ENCODE measurements at regions not wholly inside any gene's neighbourhood (a gene's known extent, or its start where the extent isn't known, plus 50 kb on each side); places are given as distances from the start of the nearest gene placed in this dataset.

GRCh38 chr9:90010793-90011192 lies 406.0 kb downstream of the GADD45G start:
- no peak for DNase-seq

DNA sequence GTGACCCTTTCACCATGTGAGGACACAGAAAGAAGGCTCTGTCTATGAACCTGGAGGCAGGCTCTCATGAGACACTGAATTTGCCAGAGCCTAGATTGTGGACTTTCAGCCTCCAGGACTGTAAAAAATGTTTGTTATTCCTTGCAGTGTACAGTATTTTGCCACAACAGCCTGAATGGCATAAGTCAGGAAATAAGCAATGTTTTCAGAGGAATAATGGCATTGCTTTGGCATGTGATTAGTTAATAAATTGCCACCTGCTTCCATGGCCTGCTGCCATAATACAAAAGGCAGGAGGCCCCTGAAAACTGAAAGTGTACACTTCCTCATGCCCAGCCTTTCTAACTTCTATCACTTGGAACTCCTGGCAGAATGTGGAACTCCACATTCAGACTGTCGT lies 408.1 kb downstream of the GADD45G start:
- DNase-seq: no peak

DNA sequence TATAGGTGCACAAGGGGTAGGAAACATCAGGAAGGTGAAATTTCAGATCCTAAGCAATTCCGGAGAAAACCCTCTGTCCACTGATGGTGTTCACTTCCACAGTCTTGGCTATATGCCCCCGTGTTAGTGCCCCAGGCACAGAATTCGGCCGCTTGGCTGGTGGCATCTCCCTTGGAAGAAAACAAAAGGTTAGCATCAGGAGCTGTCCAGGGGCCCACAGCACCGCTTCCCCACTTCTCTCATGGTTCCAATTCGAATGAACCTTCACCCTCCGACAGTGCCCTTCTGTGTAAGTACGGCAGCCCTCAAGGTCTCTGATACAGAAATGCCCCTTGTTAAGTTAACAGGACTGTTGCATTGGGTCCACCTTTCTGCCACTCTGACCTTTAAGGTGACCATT lies 409.0 kb downstream of the GADD45G start:
- no peak for DNase-seq

DNA sequence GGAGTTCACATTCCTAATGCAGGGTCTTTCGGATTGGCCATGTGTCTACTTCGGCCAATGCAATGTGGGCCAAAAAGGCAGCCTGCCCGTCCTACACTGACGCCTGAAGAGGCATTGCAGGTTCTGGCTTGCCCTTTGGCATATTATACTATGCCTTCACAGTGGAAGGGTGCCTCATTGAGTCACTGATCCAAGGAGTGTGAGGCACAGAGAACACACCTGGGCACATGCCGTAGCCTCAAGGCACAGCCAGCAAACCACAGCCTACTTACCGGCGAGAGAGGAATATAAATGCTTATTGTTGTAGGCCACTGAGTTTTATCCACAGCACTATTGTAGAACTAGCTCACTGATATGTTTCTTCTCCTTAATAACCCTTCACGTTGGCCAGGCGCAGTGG lies 409.6 kb downstream of the GADD45G start:
- DNase-seq: no peak

DNA sequence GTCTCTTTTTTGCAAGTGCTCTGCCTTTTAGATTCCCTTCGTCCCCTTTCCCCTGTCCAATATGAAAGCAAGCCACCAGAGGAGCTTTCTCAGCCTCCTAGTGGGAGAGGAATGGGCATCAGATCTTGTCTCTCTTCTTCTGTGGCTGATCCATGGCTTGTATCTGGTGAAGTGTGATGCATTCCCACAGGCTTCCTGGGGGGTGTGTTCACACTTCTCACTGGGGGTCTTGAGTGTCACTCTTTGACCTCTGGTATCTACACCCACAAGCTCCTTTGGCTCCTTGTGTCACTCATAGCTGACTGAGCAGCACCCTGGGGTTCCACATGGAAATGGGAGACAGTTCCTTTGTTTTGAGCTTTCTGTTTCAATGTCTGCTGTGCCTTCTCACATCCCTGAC lies 411.5 kb downstream of the GADD45G start:
- no peak for DNase-seq

DNA sequence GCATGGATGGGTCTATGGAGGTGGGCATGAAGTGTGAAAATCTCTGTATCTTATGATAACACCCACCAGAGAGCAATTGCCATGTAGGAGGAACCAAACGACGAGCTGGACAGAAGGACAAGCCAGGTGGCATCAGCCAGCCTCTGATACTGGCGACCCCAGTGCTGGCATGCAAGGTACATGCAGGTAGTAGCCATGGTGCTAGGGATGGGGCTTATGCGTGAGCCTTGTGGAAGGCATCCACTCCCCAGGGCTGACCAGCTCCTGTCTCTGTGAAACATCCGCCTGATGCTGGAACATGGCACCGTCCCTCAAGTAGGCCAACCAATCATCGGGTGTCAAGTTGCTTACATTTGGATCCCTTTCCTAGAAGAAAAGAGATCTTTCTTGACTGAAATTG lies 412.9 kb downstream of the GADD45G start:
- no peak for DNase-seq

DNA sequence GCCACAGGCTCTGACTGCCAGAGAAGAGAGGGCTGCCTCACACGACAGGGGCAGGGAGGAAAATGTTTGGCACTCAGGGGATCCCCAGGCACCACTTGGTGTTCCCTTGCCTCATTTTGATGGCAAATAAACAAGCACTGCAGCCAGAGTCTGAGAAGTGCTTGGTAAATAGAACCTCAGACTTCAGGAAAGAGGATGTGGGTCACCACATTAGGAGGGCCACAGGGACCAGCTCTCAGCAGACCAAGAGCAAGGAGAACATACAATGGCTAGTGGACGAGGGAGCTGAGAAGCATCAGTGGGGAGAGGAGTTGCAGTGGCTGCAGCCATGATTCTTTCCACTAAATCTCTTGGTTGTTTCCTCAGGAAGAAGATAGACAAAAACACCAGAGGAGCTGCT lies 413.9 kb downstream of the GADD45G start:
- DNase-seq: no peak

DNA sequence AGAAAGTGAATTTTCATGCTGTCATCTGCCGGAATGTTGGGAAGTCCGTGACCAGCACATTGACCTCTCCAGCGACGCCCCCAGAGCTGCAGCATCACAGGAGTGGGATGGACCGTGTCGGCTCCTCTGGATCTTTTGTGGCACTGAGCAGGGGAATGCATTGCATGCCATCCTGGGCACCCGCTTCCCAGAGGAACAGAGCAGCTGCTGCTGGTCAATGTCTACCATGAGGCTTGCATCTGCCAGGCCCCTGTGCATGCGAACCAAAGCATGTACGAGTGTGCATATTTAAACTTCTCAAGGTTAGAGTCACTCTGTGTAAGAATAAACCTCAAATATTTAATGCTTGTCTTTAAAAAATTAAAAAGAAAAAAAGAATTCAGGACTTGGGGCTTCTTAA lies 414.8 kb downstream of the GADD45G start:
- no peak for DNase-seq

GRCh38 chr9:90020276-90020871 lies 415.6 kb downstream of the GADD45G start:
- no peak for DNase-seq

GRCh38 chr9:90021216-90021906 lies 416.5 kb downstream of the GADD45G start:
- no peak for DNase-seq

DNA sequence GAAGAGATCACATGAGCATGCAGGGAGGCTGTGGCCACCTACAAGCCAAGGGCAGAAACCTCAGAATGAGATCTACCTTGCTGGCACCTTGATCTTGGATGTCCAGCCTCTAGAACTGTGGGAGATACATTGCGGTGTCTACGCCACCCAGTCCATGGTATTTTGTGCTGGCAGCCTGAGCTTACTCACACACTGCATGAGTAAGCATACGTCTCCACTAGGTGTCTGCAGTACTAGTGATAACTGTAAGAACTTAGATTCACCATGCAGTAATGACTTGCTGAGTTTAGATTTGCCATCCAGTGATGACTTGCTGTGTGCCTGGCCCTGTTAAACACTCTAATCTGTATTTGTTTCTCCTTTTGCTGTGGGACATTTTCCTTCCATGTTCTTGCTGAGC lies 417.7 kb downstream of the GADD45G start:
- no peak for DNase-seq

DNA sequence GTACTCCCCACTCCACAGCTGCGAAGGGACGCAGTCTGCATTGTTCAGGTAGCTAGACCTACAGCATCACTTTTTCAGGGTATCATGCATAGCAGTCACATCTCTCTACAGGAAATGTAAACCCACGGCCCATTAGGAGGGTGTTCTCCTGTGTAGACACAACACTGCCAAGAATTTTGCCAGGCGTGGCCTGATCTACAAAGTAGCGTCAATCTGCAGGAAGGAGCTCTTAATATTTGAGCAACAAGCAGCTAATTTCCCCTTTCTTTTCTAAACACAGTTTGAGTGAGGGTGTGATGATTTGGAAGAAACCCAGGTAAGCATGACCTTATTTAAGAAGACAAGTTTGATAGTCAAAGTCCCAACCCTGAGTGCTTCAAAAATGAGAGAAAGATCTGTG lies 419.0 kb downstream of the GADD45G start:
- DNase-seq: no peak

GRCh38 chr9:90024409-90024808 lies 419.6 kb downstream of the GADD45G start:
- no peak for DNase-seq

DNA sequence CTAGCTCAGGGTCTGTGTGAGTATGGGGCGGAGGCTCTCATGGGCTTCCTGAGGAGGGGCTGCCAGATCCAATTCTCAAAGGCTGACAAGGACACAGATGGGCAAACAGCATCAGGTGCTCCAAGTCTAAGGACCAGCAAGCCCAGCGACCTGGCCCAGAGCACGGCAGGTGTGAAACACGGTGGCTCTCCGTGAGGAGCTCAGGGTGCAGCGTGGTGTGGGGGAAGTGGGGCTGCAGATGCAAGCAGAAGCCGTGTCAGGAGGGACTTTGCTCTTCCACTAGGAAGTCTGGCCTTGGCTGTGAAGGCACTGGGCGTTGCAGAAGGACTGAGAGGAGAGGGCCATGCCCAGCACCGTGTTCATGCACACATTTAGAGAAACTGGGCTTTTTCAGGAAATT lies 420.0 kb downstream of the GADD45G start:
- no peak for DNase-seq

DNA sequence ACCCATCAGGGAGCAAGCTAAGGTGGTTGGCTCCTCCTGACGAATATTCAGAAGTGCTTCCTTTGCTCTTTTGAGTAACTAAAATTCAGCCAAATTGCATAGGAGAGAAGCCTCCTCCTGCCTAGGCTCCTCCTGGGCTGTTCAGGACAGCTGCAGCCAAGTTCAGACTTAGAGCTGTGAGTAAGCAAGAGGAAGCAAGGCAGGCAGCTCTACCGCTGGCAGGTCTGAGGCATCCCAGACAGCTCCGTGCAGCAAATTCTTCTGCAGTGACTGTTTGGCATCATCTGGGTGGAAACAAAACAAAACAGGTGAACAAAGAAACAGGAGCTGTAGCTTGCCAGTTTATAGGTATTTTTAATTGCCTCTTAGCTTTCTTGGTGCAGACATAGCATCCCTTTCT lies 421.0 kb downstream of the GADD45G start:
- DNase-seq: no peak

GRCh38 chr9:90027296-90027790 lies 422.5 kb downstream of the GADD45G start:
- DNase-seq: no peak

DNA sequence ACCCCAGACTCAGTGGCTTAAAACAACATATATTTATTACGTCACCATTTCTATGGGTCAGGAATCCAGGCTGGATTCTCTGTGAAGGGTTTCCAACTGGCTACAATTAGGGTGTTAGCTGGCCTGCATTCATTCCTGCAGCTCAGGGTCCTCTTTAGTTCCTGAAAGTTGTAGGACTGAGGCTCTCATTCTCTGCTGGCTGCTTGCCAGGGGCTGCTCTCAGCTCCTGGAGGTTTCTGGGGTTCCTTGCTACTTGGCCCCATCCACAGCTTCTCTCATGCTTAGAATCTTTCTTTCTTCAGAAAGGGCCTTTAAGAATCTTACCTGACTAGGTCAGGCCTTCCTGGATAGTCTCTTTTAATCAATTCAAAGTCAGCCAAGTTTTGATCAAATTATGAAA lies 424.6 kb downstream of the GADD45G start:
- no peak for DNase-seq

DNA sequence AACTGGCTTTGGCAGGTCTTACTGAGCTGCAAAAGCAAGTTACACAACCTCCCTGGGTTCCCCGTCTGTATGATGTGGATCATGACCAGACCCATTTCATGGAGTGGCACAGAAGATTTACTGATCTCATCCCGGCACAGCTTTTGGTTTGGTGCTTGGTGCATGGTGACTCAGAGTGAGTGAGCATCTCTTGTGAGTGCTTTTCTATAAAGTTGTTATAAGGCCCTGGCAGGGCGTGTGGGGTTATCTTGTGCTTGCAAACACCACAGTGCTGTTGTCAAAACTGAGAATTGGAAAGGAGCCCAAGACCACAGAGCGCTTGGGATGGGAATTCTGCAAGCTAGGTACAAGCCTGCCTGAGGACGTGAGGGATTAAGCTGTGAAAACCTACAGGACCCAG lies 425.2 kb downstream of the GADD45G start:
- DNase-seq: no peak

- no peak for DNase-seq
These were observed 427.6 kb downstream of the GADD45G start for GRCh38 chr9:90032296-90033027.

DNA sequence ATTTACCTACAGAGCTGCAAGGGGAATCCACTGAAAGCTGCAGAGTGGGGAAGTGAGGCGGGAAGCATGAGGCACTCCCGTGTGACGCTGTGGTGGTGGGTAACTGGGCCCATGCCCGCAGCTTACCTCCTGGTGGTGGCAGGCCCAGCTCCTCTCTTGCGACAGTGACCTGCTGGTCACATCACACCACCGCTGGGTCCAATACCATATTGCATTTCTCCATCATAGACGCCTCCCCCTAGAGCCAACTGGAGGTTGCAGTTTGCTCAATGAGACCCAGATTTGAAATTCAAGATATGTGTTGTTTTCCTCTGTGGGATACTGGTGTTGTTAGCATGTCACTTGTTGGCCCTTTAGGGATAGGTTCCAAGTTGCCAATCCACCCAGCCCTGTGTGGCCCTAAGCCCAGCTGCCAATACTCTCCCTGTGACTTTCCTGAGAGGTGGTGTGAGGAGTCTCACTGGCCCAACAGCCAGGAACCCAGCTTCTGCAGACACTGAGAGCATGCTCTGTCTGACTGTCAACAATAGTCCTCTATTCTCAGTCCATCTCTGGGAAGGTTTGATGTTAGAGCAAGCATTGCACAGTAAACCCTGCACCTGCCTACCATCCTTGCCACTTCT lies 428.3 kb downstream of the GADD45G start:
- no peak for DNase-seq

DNA sequence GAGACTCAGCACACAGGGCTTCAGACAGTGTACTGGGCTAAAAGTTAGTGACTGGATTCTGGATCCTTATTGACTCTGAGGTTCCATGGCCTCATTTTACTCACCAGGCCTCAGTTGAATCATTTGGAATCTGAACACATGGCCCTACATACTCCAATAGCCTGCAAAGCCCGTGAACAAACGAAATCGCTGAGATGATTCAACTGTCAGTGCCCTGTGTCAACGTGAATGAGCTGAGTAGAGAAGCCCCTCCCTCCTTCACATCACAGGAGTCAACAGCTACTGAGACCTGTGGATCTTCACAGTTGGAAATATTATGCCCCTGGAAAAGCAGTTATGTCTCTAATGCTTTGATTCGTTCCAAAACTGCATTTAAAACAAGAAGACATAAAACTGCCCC lies 429.3 kb downstream of the GADD45G start:
- DNase-seq: peak; percentile 11

GRCh38 chr9:90035471-90035870 lies 430.7 kb downstream of the GADD45G start:
- DNase-seq: no peak

DNA sequence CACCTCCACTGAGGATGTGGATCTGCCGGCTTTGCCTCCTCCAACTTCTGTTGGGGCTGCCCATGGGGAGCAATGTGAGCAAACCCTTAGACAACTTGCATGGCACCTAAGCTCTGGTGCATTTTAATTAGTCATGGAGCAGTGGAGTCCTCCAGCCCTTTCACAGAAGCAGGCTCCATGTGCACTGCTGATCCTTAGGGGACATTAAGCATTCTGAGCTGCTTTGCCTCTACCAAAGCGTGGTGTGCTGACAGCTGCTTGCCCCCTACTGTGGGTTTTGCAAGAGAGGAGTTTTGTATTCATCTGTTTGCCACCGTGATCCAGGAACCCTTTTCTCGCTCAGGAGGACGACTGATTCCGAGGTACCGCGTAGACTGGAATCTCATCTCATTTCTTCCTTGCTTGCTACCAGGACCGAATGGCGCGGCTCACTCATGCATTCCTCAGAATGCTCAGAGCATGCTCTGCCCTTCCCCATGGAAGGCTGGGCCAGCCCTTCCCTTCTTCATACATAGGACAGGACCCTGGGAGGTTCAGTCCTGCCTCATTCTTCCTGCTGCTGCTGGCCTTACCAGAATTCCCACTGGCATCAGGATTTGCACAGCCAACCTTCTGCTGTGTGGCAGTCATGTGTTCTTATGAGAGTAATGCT lies 432.5 kb downstream of the GADD45G start:
- DNase-seq: no peak

Data from NCI-H82 (cell line).